Activated CD4-positive, alpha-beta memory T cell treated with anti-CD3 and anti-CD28 coated beads for 36 hours (primary cell): ENCODE measurements at regions not wholly inside any gene's neighbourhood (a gene's known extent, or its start where the extent isn't known, plus 50 kb on each side); places are given as distances from the start of the nearest gene placed in this dataset.

Experiments used
- CTCF ChIA-PET: fragments of 350-600 bp; sonication (Branson Sonifier 250); formaldehyde crosslinking; loops from one replicate; lab custom pipeline; 2021; ENCODE audit warnings: antibody characterized with exemption, inconsistent platforms; lab: Charles Lee
- POLR2A ChIA-PET: fragments of 350-600 bp; sonication (Branson Sonifier 250); formaldehyde crosslinking; loops from one replicate; lab custom pipeline; 2021; ENCODE audit warnings: antibody characterized with exemption; lab: Charles Lee
- DNase-seq: peaks from one replicate; pipeline ENCODE4 v3.0.0-alpha.2; 2020
- H3K27ac Mint-ChIP-seq: one replicate; pipeline ENCODE4 v1.8.0; 2021; ENCODE audit warnings: mixed read lengths
- H3K27me3 Mint-ChIP-seq: one replicate; pipeline ENCODE4 v1.8.0; 2021; ENCODE audit warnings: mixed read lengths
- H3K36me3 Mint-ChIP-seq: one replicate; pipeline ENCODE4 v1.8.0; 2021; ENCODE audit warnings: mixed read lengths
- H3K4me1 Mint-ChIP-seq: one replicate; pipeline ENCODE4 v1.8.0; 2021; ENCODE audit warnings: low read depth, mixed read lengths
- H3K4me3 Mint-ChIP-seq: one replicate; pipeline ENCODE4 v1.8.0; 2021; ENCODE audit warnings: mild to moderate bottlenecking, mixed read lengths
- H3K9me3 Mint-ChIP-seq: one replicate; pipeline ENCODE4 v1.8.0; 2021; ENCODE audit warnings: mixed read lengths
- intact Hi-C: fragments of 100-400 bp; cut with micrococcal nuclease; formaldehyde crosslinking; loops from one replicate; pipeline ENCODE4 v1.15.1; 2023

- H3K4me3 Mint-ChIP-seq: no peak overlapping the region
- no peaks in the 10 kb centered on the region for H3K9me3 Mint-ChIP-seq
- H3K27ac Mint-ChIP-seq: no peak overlapping the region
- intact Hi-C loops: no loop called here
- no peak for DNase-seq
- ChIA-PET POLR2A (no interaction called here), CTCF (no interaction called here)
- H3K27me3 Mint-ChIP-seq: peaks cover 2% of the 10 kb centered on the region
- H3K4me1 Mint-ChIP-seq: no peaks in the 10 kb centered on the region
- H3K36me3 Mint-ChIP-seq: no peaks in the 10 kb centered on the region
Observed at GRCh38 chr5:135237748-135238103, 161.3 kb downstream of the MACROH2A1 start.

DNA sequence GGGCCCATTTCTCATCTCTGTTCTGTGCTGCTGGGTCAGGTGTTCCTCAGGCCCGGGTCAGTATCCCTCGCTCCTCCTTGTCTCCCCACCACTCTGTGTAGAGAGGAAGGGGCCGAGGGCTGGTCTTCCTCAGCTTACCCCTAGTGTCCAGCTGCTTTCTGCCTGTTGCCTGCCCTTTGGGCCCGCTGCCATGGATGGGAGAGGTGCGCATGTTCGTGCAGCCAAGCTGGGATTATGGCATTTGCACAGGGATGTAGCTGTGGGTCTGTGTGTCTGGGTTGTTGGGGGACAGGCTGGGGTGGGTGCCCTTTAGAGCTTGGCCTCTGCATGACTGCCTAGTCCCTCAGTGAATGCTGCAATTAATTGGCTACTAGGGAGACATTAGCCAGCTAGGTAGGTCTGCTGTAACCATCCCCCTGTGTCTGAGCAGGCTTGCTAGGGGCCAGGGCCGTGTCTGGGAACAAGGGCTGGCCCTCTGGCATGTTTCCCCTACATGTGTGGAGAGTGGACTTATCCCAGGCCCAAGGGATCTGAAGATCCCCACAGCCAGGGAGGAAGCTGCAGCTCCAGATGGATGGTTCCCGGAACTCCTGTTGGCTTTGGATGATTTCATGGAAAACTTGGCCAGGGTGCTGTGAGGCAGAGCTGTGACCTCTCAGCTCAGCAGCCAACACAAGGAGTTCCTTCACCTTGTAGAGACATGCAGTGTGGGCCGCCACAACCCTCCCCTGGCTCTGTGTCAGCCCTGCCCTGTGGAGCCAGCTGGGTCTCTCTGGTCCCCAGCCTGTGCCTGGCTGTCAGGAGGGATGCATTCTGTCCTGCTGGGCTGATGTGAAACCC, 161.9 kb downstream of the MACROH2A1 start:
- Mint-ChIP-seq H3K27ac (no peak overlapping the region), H3K4me3 (no peak overlapping the region), H3K9me3 (no peaks in the 10 kb centered on the region), H3K4me1 (no peaks in the 10 kb centered on the region), H3K36me3 (no peaks in the 10 kb centered on the region), H3K27me3 (peaks cover 2% of the 10 kb centered on the region)
- CTCF ChIA-PET: no interaction called here
- peak; percentile 5 for DNase-seq
- intact Hi-C loops: no loop called here
- POLR2A ChIA-PET: no interaction called here

DNA sequence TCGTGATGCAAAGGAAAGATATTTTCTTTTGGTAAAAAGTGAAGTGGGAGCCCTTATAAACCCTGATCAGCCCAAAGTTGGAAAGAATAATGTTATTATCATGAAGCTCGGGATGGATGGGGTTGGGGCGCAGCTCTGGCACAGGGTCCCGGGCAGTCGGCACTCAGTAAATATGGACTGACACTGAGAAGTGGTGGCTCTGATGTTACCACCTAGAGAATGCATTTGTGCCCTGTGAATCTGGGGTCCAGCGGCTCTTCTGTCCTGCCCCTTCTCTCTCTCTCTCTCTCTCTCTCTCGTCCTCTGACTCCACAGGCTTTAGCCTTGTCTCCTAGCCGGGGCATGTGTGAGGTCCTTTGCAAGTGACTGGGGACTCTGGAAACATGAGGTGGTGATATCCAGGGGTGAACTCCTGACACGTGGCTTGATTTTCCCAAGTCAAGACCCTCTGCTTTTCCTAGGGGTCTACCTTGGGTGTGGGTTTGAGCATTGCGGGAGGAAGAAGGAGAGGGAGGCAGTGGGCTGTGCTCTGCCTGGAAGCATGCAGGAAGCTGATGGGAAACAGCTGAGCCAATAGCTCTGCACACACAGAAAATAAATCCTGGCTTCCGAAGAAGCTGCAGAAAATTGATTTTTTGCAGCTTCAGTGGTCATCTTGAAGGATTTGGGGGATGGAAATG, 162.7 kb downstream of the MACROH2A1 start:
- ChIA-PET CTCF (no interaction called here), POLR2A (no interaction called here)
- Mint-ChIP-seq H3K4me3 (no peak overlapping the region), H3K4me1 (no peaks in the 10 kb centered on the region), H3K27ac (no peak overlapping the region), H3K27me3 (peaks cover 2% of the 10 kb centered on the region), H3K36me3 (no peaks in the 10 kb centered on the region), H3K9me3 (no peaks in the 10 kb centered on the region)
- peak; percentile 2 for DNase-seq
- intact Hi-C loops: no loop called here

DNA sequence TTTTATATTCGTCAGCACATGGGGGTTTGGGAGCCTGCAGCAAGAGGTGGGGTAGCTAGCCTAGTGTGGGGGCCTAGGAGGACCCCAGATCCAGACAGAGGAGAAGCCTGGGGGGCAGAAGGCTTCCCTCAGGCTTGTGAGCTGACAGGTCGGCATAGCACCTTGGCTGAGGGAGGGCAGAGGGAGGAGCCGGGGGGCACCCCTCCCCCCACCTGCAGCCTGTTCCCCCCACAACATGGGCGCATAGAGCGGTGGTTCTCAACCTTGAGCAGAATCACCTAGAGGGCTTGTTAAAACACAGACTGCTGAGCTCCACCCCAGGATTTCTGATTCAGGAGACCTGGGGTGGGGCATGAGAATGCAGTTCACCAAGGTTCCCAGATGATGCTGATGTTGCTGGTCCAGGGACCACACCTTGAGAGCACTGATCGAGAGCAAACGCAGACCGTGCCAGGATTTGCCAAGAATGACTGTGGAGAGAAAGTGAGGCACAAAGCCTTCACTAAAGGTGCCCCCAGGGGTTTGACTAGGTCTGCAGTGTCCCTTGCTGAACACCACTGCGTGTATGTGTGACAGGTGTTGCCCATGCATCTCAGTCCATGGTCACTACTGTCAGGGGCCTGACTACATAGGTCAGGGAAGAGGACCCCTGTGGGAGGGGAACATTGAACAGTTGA, 163.3 kb downstream of the MACROH2A1 start:
- POLR2A ChIA-PET: no interaction called here
- Mint-ChIP-seq H3K27ac (no peak overlapping the region), H3K9me3 (no peaks in the 10 kb centered on the region), H3K4me3 (no peak overlapping the region), H3K4me1 (no peaks in the 10 kb centered on the region), H3K36me3 (no peaks in the 10 kb centered on the region), H3K27me3 (peaks cover 2% of the 10 kb centered on the region)
- DNase-seq: peak; percentile 3
- CTCF ChIA-PET: no interaction called here
- intact Hi-C loops: no loop called here

GRCh38 chr5:135234666-135235401, 164.2 kb downstream of the MACROH2A1 start:
- H3K4me3 Mint-ChIP-seq: no peak overlapping the region
- H3K27me3 Mint-ChIP-seq: peaks cover 2% of the 10 kb centered on the region
- ChIA-PET POLR2A (no interaction called here), CTCF (no interaction called here)
- intact Hi-C loops: no loop called here
- no peaks in the 10 kb centered on the region for H3K9me3 Mint-ChIP-seq
- H3K36me3 Mint-ChIP-seq: no peaks in the 10 kb centered on the region
- DNase-seq: no peak
- H3K4me1 Mint-ChIP-seq: no peaks in the 10 kb centered on the region
- no peak overlapping the region for H3K27ac Mint-ChIP-seq

DNA sequence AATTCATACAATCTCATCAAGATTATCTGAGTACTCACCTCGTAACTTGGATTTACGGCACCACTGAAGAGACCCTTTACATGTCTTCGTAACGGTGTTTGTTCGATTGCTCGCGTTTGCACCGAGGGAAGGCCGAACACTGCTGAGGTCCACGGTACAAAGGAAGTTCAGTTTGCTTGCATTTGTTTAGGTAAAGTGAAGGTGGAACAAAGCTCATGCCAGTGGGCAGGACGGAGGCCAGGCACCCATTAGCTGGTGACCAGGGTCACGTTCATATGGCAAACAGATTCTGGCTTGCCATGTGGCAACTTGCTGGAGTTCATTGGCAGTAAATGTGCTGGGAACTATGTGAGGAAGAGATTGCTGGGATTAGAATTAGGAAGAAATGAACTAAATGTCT, 164.8 kb downstream of the MACROH2A1 start:
- Mint-ChIP-seq H3K27ac (no peak overlapping the region), H3K27me3 (peaks cover 2% of the 10 kb centered on the region), H3K4me3 (no peak overlapping the region), H3K4me1 (no peaks in the 10 kb centered on the region), H3K36me3 (no peaks in the 10 kb centered on the region), H3K9me3 (no peaks in the 10 kb centered on the region)
- no peak for DNase-seq
- intact Hi-C loops: no loop called here
- POLR2A ChIA-PET: no interaction called here
- CTCF ChIA-PET: no interaction called here

GRCh38 chr5:135233477-135233876, 165.6 kb downstream of the MACROH2A1 start:
- H3K36me3 Mint-ChIP-seq: no peaks in the 10 kb centered on the region
- no peaks in the 10 kb centered on the region for H3K9me3 Mint-ChIP-seq
- H3K27ac Mint-ChIP-seq: no peak overlapping the region
- CTCF ChIA-PET: no interaction called here
- intact Hi-C loops: no loop called here
- DNase-seq: no peak
- no peak overlapping the region for H3K4me3 Mint-ChIP-seq
- no peaks in the 10 kb centered on the region for H3K4me1 Mint-ChIP-seq
- peaks cover 2% of the 10 kb centered on the region for H3K27me3 Mint-ChIP-seq
- POLR2A ChIA-PET: no interaction called here

DNA sequence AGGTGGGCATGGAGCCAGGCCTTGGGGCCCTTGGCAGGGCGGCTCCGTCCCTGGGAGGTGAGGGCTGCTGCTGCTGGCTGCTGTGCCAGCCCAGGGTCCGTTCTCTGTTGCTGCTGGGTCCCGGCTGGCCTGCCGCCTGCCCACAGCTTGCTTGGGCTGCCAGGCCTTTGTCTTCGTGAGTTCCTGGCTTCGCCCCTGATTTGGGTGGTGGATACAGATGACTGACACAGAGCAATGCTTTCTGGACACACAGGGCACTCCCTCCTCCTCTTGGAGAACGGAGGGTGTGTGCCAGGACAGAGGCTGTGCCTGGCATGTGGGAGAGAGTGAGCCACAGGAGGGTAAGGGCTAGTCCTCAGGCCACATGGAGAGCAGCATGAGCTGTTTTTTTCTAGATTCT, 166.1 kb downstream of the MACROH2A1 start:
- Mint-ChIP-seq H3K4me1 (no peaks in the 10 kb centered on the region), H3K27me3 (peaks cover 2% of the 10 kb centered on the region), H3K9me3 (no peaks in the 10 kb centered on the region), H3K4me3 (no peak overlapping the region), H3K27ac (no peak overlapping the region), H3K36me3 (no peaks in the 10 kb centered on the region)
- CTCF ChIA-PET: no interaction called here
- intact Hi-C loops: no loop called here
- POLR2A ChIA-PET: no interaction called here
- DNase-seq: no peak

DNA sequence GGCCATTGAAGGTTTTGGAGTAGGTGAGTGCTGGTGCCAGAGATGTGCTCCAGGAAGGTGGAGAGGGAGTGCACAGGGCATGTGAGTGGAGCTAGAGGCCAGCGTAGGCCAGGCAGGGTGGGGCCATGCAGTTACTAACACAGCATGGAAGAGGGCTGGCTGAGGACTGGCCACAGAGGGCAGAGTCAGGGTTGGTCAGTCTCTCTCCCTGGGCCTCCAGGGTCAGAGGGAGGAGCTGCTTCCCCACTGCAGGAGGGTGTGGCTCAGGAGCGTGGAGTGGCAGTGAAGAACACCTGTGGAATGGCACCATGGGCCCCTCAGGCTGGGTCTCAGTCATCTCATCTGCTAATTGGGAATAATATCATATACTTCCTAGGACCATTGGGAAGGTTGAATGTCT, 167.7 kb downstream of the MACROH2A1 start:
- H3K4me1 Mint-ChIP-seq: no peaks in the 10 kb centered on the region
- intact Hi-C loops: no loop called here
- ChIA-PET CTCF (no interaction called here), POLR2A (no interaction called here)
- no peak for DNase-seq
- no peaks in the 10 kb centered on the region for H3K36me3 Mint-ChIP-seq
- peaks cover 2% of the 10 kb centered on the region for H3K27me3 Mint-ChIP-seq
- H3K27ac Mint-ChIP-seq: no peak overlapping the region
- no peak overlapping the region for H3K4me3 Mint-ChIP-seq
- H3K9me3 Mint-ChIP-seq: no peaks in the 10 kb centered on the region

GRCh38 chr5:135230251-135230925, 168.6 kb downstream of the MACROH2A1 start:
- DNase-seq: peak; percentile 20
- no peaks in the 10 kb centered on the region for H3K9me3 Mint-ChIP-seq
- no peaks in the 10 kb centered on the region for H3K4me1 Mint-ChIP-seq
- peaks cover 1% of the 10 kb centered on the region for H3K27me3 Mint-ChIP-seq
- H3K36me3 Mint-ChIP-seq: no peaks in the 10 kb centered on the region
- ChIA-PET CTCF (no interaction called here), POLR2A (no interaction called here)
- H3K27ac Mint-ChIP-seq: no peak overlapping the region
- H3K4me3 Mint-ChIP-seq: no peak overlapping the region
- intact Hi-C loops: no loop called here

GRCh38 chr5:135229679-135230132, 169.3 kb downstream of the MACROH2A1 start:
- DNase-seq: no peak
- H3K4me1 Mint-ChIP-seq: no peaks in the 10 kb centered on the region
- intact Hi-C loops: no loop called here
- ChIA-PET CTCF (no interaction called here), POLR2A (no interaction called here)
- H3K9me3 Mint-ChIP-seq: no peaks in the 10 kb centered on the region
- H3K36me3 Mint-ChIP-seq: no peaks in the 10 kb centered on the region
- H3K4me3 Mint-ChIP-seq: no peak overlapping the region
- H3K27me3 Mint-ChIP-seq: peaks cover 1% of the 10 kb centered on the region
- H3K27ac Mint-ChIP-seq: no peak overlapping the region

DNA sequence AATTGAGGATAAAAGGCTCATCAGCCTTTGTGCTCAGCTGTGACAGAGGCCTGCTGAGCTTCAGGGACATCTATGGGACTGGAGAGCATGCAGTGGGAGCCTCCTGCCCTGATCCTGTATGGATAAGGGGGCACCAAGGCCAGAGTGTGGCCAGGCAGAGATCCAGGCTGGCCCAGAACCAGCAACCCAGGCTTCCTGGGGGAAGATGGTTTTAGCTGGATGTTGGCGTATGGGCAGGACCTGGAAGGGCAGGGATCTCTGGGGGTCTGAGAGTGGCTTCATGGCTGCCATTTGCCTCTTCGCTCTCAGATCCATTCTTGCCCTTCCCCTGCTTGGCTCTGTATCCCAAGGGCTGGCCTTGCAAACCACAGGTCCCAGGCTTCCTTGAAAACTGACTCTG, 169.9 kb downstream of the MACROH2A1 start:
- peaks cover 1% of the 10 kb centered on the region for H3K27me3 Mint-ChIP-seq
- no peaks in the 10 kb centered on the region for H3K9me3 Mint-ChIP-seq
- DNase-seq: no peak
- intact Hi-C loops: no loop called here
- H3K4me3 Mint-ChIP-seq: no peak overlapping the region
- no peaks in the 10 kb centered on the region for H3K4me1 Mint-ChIP-seq
- no peak overlapping the region for H3K27ac Mint-ChIP-seq
- ChIA-PET CTCF (no interaction called here), POLR2A (no interaction called here)
- H3K36me3 Mint-ChIP-seq: no peaks in the 10 kb centered on the region
